22Rv1 (cell line): ENCODE measurements at regions not wholly inside any gene's neighbourhood (a gene's known extent, or its start where the extent isn't known, plus 50 kb on each side); places are given as distances from the start of the nearest gene placed in this dataset.

Source experiments
- ZFX ChIP-seq: fragments of 450-650 bp; IDR thresholded peaks from 2 replicates; pipeline ENCODE4 v1.6.1; 2017; ENCODE audit warnings: antibody characterized with exemption, borderline replicate concordance
- TF ChIP-seq, protein P1 (sequence below): fragments of 450-650 bp; IDR thresholded peaks from 2 replicates; pipeline ENCODE4 v1.5.1; 2017; ENCODE audit warnings: mild to moderate bottlenecking

DNA sequence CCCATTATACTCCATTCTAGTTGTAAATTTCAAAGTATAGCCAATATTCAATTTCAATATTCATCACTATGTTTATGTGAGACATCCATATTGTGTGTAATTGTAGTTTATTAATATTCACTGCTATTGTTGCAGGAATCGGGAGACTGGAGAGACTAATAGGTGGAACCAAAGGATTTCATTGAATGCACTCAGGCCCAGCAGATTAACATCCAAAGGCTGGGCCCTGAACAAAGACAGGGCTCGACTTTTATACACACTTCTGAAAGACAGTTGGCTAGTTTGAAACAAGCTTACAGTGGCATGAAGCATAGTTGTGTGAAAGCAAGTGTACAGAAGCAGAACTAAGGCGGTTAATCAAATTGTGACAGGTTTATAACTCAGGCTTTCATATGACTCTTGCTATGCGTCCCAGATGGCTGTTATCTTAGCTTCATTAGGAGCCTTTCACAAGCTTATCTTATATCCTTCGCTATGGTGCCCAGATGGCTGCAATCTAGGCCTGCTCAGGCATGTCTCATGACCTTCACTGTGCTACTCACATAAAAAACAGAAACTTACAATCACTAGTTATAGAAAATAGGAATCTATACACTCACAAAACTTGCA is 1038.8 kb upstream of the EPHA6 start:
- TF ChIP-seq, protein P1, sequence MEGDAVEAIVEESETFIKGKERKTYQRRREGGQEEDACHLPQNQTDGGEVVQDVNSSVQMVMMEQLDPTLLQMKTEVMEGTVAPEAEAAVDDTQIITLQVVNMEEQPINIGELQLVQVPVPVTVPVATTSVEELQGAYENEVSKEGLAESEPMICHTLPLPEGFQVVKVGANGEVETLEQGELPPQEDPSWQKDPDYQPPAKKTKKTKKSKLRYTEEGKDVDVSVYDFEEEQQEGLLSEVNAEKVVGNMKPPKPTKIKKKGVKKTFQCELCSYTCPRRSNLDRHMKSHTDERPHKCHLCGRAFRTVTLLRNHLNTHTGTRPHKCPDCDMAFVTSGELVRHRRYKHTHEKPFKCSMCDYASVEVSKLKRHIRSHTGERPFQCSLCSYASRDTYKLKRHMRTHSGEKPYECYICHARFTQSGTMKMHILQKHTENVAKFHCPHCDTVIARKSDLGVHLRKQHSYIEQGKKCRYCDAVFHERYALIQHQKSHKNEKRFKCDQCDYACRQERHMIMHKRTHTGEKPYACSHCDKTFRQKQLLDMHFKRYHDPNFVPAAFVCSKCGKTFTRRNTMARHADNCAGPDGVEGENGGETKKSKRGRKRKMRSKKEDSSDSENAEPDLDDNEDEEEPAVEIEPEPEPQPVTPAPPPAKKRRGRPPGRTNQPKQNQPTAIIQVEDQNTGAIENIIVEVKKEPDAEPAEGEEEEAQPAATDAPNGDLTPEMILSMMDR = no peak
- no peak for TF ChIP-seq ZFX
